CD4-positive, alpha-beta memory T cell (primary cell): ENCODE measurements at regions not wholly inside any gene's neighbourhood (a gene's known extent, or its start where the extent isn't known, plus 50 kb on each side); places are given as distances from the start of the nearest gene placed in this dataset.
A peak's percentile ranks its signal among the peaks of the same experiment; 100 is the strongest.
"Not testable (repeated sequence)": the region's sequence is repeated elsewhere in the genome, so short reads cannot be mapped to it uniquely, and the experiment has no call there.

ENCODE experiments used
- CTCF ChIA-PET: fragments of 350-600 bp; sonication (Branson Sonifier 250); formaldehyde crosslinking; loops from one replicate; lab custom pipeline; 2021; ENCODE audit warnings: inconsistent platforms; ENCODE audit not compliant: partially characterized antibody; lab: Charles Lee
- POLR2A ChIA-PET: fragments of 350-600 bp; sonication (Branson Sonifier 250); formaldehyde crosslinking; loops from one replicate; lab custom pipeline; 2021; ENCODE audit not compliant: partially characterized antibody; lab: Charles Lee
- DNase-seq, 5 donors: peaks; one replicate each; pipeline versions ENCODE4 v3.0.0 to v3.0.0-alpha.2; 2020 to 2022; ENCODE audit warnings: mixed read lengths in 1 of 5
- H3K27ac ChIP-seq: one replicate; pipeline ENCODE4 v1.7.0; 2013; ENCODE audit warnings: low read depth, low read length
- H3K27me3 ChIP-seq: 2 replicates; pipeline ENCODE4 v1.7.0; 2013; ENCODE audit warnings: mild to moderate bottlenecking, low read length, moderate library complexity; ENCODE audit not compliant: insufficient read depth
- H3K36me3 ChIP-seq: 2 replicates; pipeline ENCODE4 v1.7.0; 2013; ENCODE audit warnings: mild to moderate bottlenecking, low read length, moderate library complexity; ENCODE audit not compliant: insufficient read depth
- H3K4me1 ChIP-seq: 2 replicates; pipeline ENCODE4 v1.7.0; 2013; ENCODE audit warnings: mild to moderate bottlenecking, low read length, moderate library complexity; ENCODE audit not compliant: insufficient read depth
- H3K4me3 ChIP-seq, 2 donors: one replicate each; pipeline ENCODE4 v1.7.0; 2013; ENCODE audit warnings: low read length in 2 of 2, mild to moderate bottlenecking in 1 of 2
- H3K9me3 ChIP-seq, 2 donors: one replicate each; pipeline ENCODE4 v1.7.0; 2013; ENCODE audit warnings: low read length in 2 of 2, control low read depth in 1 of 2; ENCODE audit not compliant: control insufficient read depth in 1 of 2
- H3K27ac Mint-ChIP-seq, 7 donors: one replicate each; pipeline ENCODE4 v1.8.0; 2020 to 2021; ENCODE audit warnings: mixed read lengths in 7 of 7, mild to moderate bottlenecking in 6 of 7, inconsistent platforms in 3 of 7, moderate library complexity in 3 of 7
- H3K27me3 Mint-ChIP-seq, 2 donors: one replicate each; pipeline ENCODE4 v1.8.0; 2020 to 2021; ENCODE audit warnings: mixed read lengths in 2 of 2
- H3K36me3 Mint-ChIP-seq, 2 donors: one replicate each; pipeline ENCODE4 v1.8.0; 2020 to 2021; ENCODE audit warnings: mixed read lengths in 2 of 2, inconsistent platforms in 1 of 2, mild to moderate bottlenecking in 1 of 2
- H3K4me1 Mint-ChIP-seq, 4 donors: one replicate each; pipeline ENCODE4 v1.8.0; 2020 to 2021; ENCODE audit warnings: mixed read lengths in 4 of 4, mild to moderate bottlenecking in 1 of 4
- H3K4me3 Mint-ChIP-seq, 8 donors: one replicate each; pipeline ENCODE4 v1.8.0; 2020 to 2021; ENCODE audit warnings: mixed read lengths in 8 of 8, mild to moderate bottlenecking in 7 of 8, moderate library complexity in 6 of 8, inconsistent platforms in 3 of 8
- H3K9me3 Mint-ChIP-seq, 8 donors: one replicate each; pipeline ENCODE4 v1.8.0; 2020 to 2021; ENCODE audit warnings: mixed read lengths in 8 of 8, mild to moderate bottlenecking in 5 of 8, inconsistent platforms in 3 of 8, moderate library complexity in 1 of 8
- intact Hi-C: fragments of 100-400 bp; cut with micrococcal nuclease; formaldehyde crosslinking; loops from one replicate; pipeline ENCODE4 v1.15.1; 2023

DNA sequence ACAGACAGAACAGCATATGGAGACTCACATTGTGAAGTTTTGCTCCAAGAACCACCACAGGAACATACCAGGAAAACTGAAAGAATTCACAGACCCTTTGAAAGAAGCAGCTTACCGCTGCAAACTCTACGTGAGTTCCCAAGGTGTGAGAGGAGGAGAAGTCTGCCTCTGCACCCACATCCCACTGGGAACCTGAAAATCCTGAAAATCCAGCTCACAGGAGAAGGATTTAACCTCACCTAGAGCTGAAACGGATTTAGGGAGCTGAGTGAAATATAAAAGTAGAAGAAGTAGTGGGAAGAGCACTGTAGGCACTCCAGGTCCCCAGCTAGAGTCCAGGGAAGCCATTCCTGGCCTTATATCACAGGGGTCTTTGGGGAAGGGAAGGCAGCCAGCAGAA is 80.0 kb downstream of the FHIP1A start:
- CTCF ChIA-PET = no interaction called here

DNA sequence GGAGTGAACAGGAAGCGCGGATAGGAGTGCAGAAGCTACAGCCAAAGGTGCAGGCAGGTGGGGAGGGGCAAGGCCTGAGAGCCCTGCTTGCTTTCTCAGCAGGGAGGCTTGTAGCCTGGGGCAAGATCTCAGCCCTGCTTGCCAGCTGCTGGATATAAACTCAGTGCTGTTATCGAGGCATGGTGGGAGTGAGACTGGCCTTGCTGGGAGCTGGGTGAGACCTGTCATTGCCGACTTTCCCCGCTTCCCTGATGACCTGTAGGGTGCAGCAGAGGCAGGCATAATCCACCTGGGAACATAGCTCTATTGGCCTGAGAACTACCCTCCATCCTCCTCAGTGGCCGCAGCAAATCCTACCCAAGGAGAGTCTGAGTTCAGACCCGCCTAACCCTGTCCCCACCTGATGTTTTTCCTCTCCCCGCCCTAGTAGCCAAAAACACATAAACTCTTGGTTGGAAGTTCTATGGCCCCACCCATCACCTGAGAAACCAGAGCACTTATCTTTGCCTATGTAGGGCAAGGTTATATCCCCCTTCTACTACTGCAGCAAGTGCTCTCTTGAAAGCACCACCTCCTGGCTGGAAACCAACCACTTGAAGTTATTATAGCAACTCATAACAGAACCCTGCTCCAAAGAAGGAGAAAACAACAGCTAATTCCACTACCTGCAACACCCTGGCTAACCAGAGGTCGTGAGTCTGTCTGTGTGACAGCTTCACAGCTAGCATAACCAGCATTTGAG is 80.7 kb downstream of the FHIP1A start:
- POLR2A ChIA-PET = no interaction called here
- H3K4me1 Mint-ChIP-seq = no peaks in the 10 kb centered on the region

More for the DNA sequence above, 80.0 kb downstream of the FHIP1A start:
- Mint-ChIP-seq H3K36me3 (peaks cover 0 to 4% of the 10 kb centered on the region in 2 donors), H3K4me1 (no peaks in the 10 kb centered on the region), H3K9me3 (peaks cover 0 to 33% (median 19%) of the 10 kb centered on the region in 8 donors), H3K4me3 (no peak overlapping the region), H3K27ac (peak overlapping the region in 1 of 7 donors; percentile 37), H3K27me3 (peaks cover 3 to 7% of the 10 kb centered on the region in 2 donors)
- no peak overlapping the region for H3K27ac ChIP-seq
- H3K27me3 ChIP-seq = no peaks in the 10 kb centered on the region
- H3K4me1 ChIP-seq = no peaks in the 10 kb centered on the region
- no peaks in the 10 kb centered on the region for H3K9me3 ChIP-seq
- intact Hi-C loops = no loop called here
- POLR2A ChIA-PET = no interaction called here
- no peak overlapping the region for H3K4me3 ChIP-seq
- no peak for DNase-seq
- no peaks in the 10 kb centered on the region for H3K36me3 ChIP-seq

DNA sequence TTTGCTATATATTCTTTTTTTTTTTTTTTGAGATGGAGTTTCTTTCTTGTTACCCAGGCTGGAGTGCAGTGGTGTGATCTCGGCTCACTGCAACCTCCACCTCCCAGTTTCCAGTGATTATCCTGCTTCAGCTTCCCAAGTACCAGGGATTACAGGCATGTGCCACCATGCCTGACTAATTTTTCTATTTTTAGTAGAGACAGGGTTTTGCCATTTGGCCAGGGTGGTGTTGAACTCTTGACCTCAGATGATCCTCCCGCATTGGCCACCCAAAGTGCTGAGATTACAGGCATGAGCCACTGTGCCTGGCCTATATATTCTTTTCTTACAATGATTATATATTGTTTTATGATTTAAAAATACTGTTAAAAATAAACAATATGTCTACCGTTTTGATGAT is 86.6 kb downstream of the FHIP1A start:
- peaks cover 0 to 44% (median 29%) of the 10 kb centered on the region in 8 donors for H3K9me3 Mint-ChIP-seq
- H3K4me1 ChIP-seq, H3K4me1 Mint-ChIP-seq, intact Hi-C loops, CTCF ChIA-PET, H3K4me3 ChIP-seq, H3K9me3 ChIP-seq, H3K27me3 Mint-ChIP-seq, H3K27me3 ChIP-seq, H3K27ac Mint-ChIP-seq, POLR2A ChIA-PET, H3K4me3 Mint-ChIP-seq, H3K36me3 ChIP-seq, DNase-seq, H3K27ac ChIP-seq: not testable (repeated sequence)
- H3K36me3 Mint-ChIP-seq = peaks cover 4 to 14% of the 10 kb centered on the region in 2 donors

More for the DNA sequence above, 80.7 kb downstream of the FHIP1A start:
- Mint-ChIP-seq H3K9me3 (peaks cover 0 to 38% (median 20%) of the 10 kb centered on the region in 8 donors), H3K27me3 (peaks cover 3% of the 10 kb centered on the region in 2 donors), H3K4me3 (no peak overlapping the region), H3K36me3 (peaks cover 0 to 4% of the 10 kb centered on the region in 2 donors), H3K27ac (no peak overlapping the region)
- intact Hi-C loops = no loop called here
- CTCF ChIA-PET = no interaction called here
- Histone ChIP-seq H3K36me3 (no peaks in the 10 kb centered on the region), H3K9me3 (no peaks in the 10 kb centered on the region), H3K4me1 (no peaks in the 10 kb centered on the region), H3K27ac (no peak overlapping the region), H3K27me3 (no peaks in the 10 kb centered on the region), H3K4me3 (no peak overlapping the region)
- DNase-seq = no peak

DNA sequence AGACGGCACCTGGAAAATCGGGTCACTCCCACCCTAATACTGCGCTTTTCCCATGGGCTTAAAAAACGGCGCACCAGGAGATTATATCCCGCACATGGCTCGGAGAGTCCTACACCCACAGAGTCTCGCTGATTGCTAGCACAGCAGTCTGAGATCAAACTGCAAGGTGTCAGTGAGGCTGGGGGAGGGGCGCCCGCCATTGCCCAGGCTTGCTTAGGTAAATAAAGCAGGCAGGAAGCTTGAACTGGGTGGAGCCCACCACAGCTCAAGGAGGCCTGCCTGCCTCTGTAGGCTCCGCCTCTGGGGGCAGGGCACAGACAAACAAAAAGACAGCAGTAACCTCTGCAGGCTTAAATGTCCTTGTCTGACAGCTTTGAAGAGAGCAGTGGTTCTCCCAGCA is 102.6 kb downstream of the FHIP1A start:
- H3K9me3 ChIP-seq, H3K27ac ChIP-seq, H3K36me3 Mint-ChIP-seq, intact Hi-C loops, H3K27ac Mint-ChIP-seq, DNase-seq, H3K4me1 ChIP-seq, H3K4me3 Mint-ChIP-seq, H3K9me3 Mint-ChIP-seq, POLR2A ChIA-PET, H3K4me3 ChIP-seq, CTCF ChIA-PET, H3K27me3 ChIP-seq, H3K36me3 ChIP-seq, H3K4me1 Mint-ChIP-seq, H3K27me3 Mint-ChIP-seq: not testable (repeated sequence)

DNA sequence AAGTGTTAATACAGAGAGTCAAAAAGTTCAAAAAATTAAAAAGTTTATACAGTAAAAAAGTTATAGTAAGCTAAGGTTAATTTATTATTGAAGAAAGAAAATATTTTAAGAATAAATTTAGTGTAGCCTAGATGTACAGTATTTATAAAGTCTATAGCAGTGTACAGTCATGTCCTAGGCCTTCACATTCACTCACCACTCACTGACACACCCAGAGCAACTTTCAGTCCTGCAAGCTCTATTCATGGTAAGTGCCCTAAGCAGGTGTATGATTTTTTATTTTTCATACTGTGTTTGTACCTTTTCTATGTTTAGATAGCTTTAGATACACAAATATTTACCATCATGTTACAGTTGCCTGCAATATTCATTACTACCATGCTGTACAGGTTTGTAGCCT is 108.9 kb downstream of the FHIP1A start:
- Histone ChIP-seq H3K27me3 (no peaks in the 10 kb centered on the region), H3K9me3 (no peaks in the 10 kb centered on the region), H3K27ac (no peak overlapping the region), H3K4me1 (no peaks in the 10 kb centered on the region), H3K4me3 (no peak overlapping the region), H3K36me3 (no peaks in the 10 kb centered on the region)
- no peak for DNase-seq
- intact Hi-C loops = no loop called here
- Mint-ChIP-seq H3K36me3 (no peaks in the 10 kb centered on the region), H3K27me3 (no peaks in the 10 kb centered on the region), H3K9me3 (peaks cover 0 to 6% (median 0%) of the 10 kb centered on the region in 8 donors), H3K4me1 (no peaks in the 10 kb centered on the region), H3K4me3 (no peak overlapping the region), H3K27ac (no peak overlapping the region)
- POLR2A ChIA-PET = no interaction called here
- CTCF ChIA-PET = no interaction called here

DNA sequence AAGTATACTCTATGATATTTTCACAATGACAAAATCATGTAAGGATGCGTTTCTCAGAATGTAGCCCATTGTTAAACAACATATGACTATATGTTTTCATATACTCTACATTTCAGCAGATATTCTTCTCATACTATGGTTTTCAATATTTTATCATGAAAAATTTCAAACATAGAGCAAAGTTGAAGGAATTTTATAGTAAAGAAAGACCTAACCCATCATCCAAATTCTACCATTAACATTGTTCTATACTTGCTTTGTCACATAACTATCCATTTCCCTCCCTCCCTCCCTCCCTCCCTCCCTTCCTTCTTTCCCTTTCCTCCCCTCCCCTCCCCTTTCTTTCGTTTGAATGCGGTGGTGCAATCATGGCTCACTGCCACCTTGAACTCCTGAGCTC is 109.4 kb downstream of the FHIP1A start:
- H3K27ac ChIP-seq = no peak overlapping the region
- no peak overlapping the region for H3K27ac Mint-ChIP-seq
- CTCF ChIA-PET = no interaction called here
- no peaks in the 10 kb centered on the region for H3K27me3 ChIP-seq
- no peak overlapping the region for H3K4me3 Mint-ChIP-seq
- no peaks in the 10 kb centered on the region for H3K27me3 Mint-ChIP-seq
- peaks cover 0 to 6% (median 0%) of the 10 kb centered on the region in 8 donors for H3K9me3 Mint-ChIP-seq
- POLR2A ChIA-PET = no interaction called here
- H3K4me1 Mint-ChIP-seq = no peaks in the 10 kb centered on the region
- no peaks in the 10 kb centered on the region for H3K36me3 Mint-ChIP-seq
- DNase-seq = no peak
- no peaks in the 10 kb centered on the region for H3K4me1 ChIP-seq
- H3K4me3 ChIP-seq = no peak overlapping the region
- no peaks in the 10 kb centered on the region for H3K9me3 ChIP-seq
- intact Hi-C loops = no loop called here
- no peaks in the 10 kb centered on the region for H3K36me3 ChIP-seq

DNA sequence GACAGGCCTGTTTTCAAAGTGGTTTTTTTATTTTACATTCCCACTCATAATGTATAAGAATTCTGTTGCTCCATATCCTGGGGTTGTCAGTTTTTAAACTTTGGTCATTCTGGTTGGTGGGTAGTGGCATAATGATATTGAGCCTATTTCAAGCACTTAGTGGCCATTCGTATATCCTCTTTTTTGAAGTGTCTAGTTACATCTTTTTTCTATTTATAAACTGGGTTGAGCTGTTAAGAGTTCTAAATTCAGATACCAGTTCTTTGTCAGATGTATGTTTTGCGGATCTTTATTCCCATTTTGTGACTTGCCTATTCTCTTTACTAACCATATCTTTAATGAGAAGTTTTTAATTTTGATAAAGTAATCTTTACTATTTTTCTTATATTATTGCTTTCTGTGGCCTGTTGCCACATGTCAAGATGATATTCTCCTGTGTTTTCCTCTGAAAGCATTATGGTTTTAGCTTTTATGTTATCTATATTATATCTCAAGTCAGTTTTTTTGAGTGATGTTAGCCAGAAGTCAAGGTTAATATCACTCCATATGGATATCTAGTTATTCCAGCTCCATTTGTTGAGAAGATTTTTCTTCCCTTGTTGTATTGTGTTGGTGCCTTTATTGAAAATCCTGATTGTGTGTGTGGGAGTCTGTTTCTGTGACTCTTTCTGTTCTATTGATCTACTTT is 110.9 kb downstream of the FHIP1A start:
- Mint-ChIP-seq H3K9me3 (peaks cover 0 to 6% (median 0%) of the 10 kb centered on the region in 8 donors), H3K4me1 (peaks cover 0 to 4% (median 1%) of the 10 kb centered on the region in 4 donors), H3K36me3 (no peaks in the 10 kb centered on the region), H3K4me3 (no peak overlapping the region), H3K27me3 (no peaks in the 10 kb centered on the region), H3K27ac (no peak overlapping the region)
- Histone ChIP-seq H3K4me1 (no peaks in the 10 kb centered on the region), H3K4me3 (no peak overlapping the region), H3K27ac (no peak overlapping the region), H3K9me3 (no peaks in the 10 kb centered on the region), H3K36me3 (no peaks in the 10 kb centered on the region), H3K27me3 (no peaks in the 10 kb centered on the region)
- POLR2A ChIA-PET = no interaction called here
- intact Hi-C loops = no loop called here
- CTCF ChIA-PET = no interaction called here
- no peak for DNase-seq
